GM10266 (cell line): ENCODE measurements at regions not wholly inside any gene's neighbourhood (a gene's known extent, or its start where the extent isn't known, plus 50 kb on each side); places are given as distances from the start of the nearest gene placed in this dataset.

ENCODE experiments used
- DNase-seq: peaks from one replicate; pipeline ENCODE4 v3.0.0; 2012; ENCODE audit errors: extremely low spot score
- TF ChIP-seq, protein P1 (sequence below): IDR thresholded peaks from 2 replicates; pipeline ENCODE4 v1.5.1; 2012; ENCODE audit warnings: mild to moderate bottlenecking, low read depth; ENCODE audit not compliant: control insufficient read depth, insufficient read depth; ENCODE audit errors: missing control alignments

DNA sequence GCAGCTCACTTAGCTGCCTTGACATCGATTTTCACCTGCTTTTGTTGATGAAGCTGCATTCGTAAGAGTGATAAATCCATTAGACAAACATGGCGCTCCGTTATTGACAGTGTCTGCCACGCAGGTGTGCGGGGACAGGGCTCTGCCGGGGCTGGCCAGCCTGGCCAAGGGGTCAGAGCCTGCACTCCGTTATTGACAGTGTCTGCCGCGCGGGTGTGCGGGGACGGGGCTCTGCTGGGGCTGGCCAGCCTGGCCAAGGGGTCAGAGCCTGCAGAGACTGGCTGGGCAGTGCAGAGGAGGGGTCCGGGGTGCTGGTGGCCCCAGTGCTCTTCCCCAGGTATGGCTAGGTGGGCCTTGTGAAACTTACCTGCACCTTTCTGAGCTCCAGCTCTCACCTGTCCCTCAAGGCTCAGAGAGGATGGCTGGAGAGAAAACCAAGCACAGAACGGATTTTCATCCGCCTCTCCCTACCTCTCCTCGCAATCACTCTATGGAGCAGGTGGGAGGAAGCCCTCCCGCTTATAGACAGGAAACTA lies 101.6 kb upstream of the B3GAT1 start:
- TF ChIP-seq, protein P1, sequence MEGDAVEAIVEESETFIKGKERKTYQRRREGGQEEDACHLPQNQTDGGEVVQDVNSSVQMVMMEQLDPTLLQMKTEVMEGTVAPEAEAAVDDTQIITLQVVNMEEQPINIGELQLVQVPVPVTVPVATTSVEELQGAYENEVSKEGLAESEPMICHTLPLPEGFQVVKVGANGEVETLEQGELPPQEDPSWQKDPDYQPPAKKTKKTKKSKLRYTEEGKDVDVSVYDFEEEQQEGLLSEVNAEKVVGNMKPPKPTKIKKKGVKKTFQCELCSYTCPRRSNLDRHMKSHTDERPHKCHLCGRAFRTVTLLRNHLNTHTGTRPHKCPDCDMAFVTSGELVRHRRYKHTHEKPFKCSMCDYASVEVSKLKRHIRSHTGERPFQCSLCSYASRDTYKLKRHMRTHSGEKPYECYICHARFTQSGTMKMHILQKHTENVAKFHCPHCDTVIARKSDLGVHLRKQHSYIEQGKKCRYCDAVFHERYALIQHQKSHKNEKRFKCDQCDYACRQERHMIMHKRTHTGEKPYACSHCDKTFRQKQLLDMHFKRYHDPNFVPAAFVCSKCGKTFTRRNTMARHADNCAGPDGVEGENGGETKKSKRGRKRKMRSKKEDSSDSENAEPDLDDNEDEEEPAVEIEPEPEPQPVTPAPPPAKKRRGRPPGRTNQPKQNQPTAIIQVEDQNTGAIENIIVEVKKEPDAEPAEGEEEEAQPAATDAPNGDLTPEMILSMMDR, result no peak
- DNase-seq, result no peak

DNA sequence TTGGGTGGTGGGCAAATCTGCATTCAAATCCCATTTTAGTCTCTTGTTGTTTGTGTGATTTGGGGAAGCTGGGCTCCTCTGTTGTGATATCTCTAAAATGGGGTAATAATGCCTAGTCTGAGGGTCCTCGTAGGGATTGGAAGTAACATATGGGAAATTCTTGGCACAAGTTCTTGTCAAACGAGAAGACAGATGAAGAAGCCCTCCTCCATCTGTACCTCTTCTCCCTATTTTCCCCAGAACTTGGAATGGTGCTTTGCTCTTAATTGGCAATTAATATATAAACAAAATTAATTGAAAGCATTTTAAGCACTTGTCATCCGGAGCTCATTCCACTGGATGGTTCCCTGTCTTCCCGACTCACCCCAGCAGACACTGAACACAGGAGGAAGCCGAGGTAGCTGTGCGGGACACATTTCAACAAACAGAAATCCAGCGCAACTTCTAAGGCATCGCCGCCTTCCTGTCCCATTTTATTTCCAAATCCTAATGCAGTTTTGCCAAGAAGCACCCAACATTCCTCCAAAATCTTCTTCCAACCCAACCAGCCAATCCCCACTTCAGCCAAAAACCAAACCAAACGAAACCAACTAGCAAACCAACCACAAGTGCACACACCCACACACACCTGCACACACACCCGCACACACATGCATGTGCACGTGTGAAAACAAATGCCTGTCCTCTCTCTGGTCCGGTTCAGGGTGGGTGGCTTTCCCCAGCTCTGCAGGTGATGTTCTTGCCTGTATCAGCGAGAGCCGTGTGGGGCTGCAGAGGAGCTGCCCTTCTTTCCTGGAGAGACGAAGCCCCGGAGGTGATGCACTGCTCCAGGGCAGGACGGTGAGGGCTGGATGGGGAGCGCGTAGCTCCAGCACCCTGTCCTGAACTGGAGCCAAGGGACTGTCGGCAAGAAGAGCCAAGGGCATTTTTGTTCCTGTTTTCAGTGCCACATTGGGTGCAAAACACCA lies 100.8 kb upstream of the B3GAT1 start:
- DNase-seq, result no peak
- TF ChIP-seq, protein P1, result no peak

DNA sequence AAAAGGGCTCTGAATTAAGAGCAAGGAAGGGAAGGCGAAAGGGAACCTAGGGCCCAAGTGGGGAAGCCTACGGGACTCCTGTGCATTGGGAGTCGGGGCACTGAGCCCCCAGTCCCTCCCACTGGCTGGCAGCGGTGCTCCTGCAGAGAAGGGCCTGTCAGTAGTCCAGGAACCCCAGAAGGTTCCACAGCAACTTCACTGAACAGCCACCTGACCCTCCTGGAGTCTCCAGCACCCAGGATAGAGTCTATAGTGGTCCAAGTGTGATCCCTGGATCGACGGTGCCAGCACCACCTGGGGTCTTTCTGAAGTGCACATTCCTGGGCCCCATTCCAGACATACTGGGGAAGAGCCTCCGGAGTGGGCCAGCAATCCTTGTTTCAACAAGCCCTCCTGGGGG lies 100.0 kb upstream of the B3GAT1 start:
- TF ChIP-seq, protein P1, result no peak
- no peak for DNase-seq

DNA sequence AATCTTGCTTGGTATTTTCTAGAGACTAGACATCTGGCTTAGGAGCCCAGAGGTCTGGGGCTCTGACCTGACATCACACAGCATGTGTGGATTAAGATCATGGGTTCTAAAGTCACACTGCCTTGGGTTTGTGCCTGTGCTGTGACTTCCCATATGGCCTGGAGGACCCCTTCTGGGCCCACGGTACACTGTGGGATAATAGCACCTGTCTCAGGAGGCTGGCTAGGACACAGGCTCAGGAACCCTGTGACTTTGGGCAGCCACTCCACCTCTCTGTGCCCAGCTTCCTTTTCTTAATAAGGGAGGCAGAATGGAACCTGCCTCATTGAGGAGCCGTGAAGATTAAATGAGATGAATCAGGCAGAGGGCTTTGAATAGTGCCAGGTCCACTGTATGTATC lies 99.2 kb upstream of the B3GAT1 start:
- TF ChIP-seq, protein P1, result no peak
- DNase-seq, result no peak

DNA sequence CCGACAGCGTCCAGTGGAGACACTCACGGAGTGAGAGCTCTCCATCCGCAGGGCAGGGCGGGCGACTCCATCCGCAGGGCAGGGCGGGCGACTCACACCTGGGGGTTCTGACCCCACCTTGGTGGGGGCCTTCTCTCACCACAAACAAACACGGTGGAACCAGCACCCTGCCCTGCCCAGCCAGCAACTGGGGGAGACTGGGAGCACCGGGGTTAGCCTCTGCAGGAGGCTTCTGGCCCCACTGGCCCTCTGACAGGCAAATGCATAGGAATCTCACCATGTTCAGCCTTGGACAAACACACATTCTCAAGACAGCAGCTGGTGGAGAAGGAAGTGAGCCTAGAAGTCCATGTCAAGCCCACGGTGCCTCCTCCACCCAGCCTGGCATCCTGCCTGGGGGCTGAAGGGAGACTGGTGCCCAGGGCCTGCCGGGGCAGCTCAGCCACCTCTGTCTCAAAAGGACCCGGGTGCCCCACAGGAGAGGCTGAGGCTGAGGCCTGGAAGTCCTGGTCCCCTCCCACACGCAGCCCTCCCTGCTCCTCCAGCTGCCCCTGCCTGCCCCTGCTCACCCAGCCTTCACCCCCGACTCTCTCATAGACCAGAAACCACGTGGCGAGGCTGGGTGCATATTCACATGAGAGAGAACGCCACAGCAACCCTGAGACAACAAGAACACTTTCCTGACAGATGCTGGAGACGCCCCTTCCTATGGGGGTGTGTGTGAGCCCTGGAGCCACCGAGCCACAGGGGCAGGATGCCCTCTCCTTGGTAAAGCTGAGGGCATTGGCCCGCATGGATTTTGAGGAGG lies 98.4 kb upstream of the B3GAT1 start:
- DNase-seq, result no peak
- TF ChIP-seq, protein P1, result no peak

DNA sequence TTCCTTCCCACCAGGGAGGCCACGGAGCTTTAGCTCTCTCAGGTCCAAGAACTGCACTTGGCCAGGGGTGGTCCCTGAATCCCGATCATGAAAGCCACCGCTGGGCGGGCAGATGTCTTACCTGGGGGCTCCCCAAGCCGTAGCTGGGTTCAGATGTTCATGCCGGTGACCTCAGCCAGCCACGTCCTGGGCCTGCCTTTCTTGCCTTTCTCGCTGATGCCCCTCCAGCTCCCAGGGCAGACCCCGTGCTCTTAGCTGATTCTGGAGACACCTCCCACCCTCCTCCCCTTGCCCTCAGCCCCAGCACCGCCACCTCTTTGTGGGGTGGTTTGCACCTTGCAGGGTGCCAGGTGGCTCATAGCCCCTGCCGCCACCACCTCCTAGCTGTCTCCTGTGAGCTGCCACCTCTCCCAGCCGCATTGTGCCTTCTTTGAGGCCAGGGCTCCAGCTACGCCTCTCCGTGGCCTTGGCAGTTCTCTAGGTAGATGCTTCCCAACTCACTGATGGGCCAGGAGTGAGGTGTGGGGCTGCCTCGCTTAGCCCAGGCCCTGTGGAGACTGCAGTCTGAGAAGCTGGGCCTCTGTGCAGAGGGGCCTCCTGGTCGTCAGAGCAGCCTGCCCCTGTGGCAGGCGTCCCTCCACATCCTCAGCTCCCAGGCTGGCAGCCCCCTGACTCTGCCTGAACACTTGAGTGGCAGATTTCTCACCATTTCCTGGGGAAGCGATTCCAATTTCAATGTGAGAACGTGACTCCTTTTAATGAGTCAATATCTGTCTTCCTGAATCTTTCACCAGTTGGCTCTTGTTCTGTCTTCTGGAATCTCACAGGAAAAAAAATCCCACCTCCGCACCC lies 97.6 kb upstream of the B3GAT1 start:
- TF ChIP-seq, protein P1, result no peak
- DNase-seq, result no peak
